ENCODE measurements at regions not wholly inside any gene's neighbourhood (a gene's known extent, or its start where the extent isn't known, plus 50 kb on each side); places are given as distances from the start of the nearest gene placed in this dataset.

DNA sequence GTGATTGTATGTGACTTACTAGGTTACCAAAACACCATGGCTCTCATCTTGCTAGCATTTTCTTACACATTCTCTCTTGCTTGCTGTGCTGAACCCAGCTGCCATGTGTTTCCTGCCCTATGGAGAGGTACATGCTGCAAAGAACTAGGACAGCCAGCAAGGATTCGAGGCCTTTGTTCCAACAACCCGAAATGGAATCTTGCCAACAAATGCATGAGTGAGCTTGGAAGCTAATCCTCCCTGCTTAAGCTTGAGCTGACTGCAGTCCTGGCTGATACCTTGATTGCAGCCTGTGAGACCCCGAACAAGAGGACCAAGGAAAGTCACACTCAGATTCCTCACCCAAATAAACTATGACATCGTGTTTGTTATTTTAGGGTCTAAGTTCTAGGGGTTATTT, 651.2 kb downstream of the SLITRK6 start:
- TF ChIP-seq CTCF (conservative IDR thresholded peaks at IDR 0.05; ENCODE audit: low read length): no peak
- no peak for TF ChIP-seq EZH2phosphoT487 (IDR thresholded peaks at IDR 0.05; ENCODE audit: borderline replicate concordance)
